Pons (tissue), 1 donor: ENCODE measurements at regions not wholly inside any gene's neighbourhood (a gene's known extent, or its start where the extent isn't known, plus 50 kb on each side); places are given as distances from the start of the nearest gene placed in this dataset.
"Not testable (repeated sequence)": the region's sequence is repeated elsewhere in the genome, so short reads cannot be mapped to it uniquely, and the experiment has no call there.

ENCODE experiments used
- DNase-seq: peaks from one replicate; pipeline ENCODE4 v3.0.0-alpha.2; 2016; ENCODE audit warnings: low spot score

DNA sequence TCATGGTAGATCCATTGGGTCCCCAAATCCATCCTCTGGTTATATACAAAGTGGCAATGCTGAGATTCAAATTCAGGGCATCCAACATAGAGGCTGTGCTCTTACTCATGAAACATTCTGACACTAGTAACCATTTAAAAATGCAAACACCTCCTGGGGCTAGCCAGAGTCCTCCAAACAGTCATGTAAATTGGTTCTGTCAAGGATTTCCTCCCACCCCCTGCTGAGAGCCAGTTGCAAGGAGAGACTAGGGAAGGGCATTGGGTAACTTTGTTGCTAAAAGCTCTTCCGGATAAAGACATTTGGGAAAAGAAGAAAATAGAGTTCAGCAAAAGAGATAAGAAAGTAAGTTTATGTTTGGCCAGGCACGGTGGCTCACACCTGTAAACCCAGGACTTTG lies 58.3 kb downstream of the ART5 start:
- not testable (repeated sequence) for DNase-seq

GRCh38 chr11:3581389-3581725 lies 60.4 kb downstream of the ART5 start:
- DNase-seq = not testable (repeated sequence)

DNA sequence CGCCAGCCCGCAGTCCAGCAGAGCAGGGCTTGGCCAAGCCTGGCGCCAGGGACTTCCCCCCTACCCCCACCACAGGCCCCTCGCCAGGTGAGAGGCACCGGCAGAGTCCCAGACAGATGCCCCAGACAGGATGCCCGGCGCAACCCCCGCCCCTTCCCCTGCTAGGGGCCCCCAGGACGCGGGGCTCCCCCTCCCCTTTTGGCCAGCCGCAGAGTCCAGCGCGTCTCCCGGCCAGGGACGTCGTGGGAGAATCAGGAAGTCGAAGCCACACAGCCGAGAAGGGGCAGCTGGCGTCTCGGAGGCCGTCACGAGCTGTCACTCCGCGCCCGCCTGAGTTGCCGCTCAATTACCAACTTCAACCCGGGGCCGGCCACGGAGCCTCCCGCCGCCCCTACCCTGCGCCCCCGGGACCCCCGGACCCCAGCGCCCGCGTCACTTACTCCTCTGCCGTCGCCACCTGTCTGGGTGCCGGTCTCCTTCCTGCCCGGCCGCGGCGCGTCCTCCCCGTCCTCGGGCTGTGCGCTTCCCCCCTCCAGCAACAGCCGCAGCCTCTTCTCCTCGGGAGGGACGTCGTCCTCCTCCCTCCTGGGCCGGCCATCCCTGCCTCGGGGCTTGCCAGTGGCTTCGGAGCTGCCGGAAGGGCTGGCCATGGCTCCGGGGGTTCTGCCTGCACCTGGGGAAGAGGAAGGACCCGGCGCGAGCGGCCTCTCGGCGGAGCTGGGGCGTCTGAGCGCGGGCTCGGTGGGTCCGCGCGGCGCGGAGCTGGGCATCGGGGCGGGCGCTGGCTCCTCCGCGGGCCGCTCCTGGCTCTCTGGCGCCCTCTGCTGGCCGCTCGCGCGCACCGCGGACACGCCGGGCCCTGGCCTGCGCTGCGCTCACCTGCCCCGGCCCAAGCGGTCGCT lies 61.1 kb downstream of the ART5 start:
- not testable (repeated sequence) for DNase-seq

DNA sequence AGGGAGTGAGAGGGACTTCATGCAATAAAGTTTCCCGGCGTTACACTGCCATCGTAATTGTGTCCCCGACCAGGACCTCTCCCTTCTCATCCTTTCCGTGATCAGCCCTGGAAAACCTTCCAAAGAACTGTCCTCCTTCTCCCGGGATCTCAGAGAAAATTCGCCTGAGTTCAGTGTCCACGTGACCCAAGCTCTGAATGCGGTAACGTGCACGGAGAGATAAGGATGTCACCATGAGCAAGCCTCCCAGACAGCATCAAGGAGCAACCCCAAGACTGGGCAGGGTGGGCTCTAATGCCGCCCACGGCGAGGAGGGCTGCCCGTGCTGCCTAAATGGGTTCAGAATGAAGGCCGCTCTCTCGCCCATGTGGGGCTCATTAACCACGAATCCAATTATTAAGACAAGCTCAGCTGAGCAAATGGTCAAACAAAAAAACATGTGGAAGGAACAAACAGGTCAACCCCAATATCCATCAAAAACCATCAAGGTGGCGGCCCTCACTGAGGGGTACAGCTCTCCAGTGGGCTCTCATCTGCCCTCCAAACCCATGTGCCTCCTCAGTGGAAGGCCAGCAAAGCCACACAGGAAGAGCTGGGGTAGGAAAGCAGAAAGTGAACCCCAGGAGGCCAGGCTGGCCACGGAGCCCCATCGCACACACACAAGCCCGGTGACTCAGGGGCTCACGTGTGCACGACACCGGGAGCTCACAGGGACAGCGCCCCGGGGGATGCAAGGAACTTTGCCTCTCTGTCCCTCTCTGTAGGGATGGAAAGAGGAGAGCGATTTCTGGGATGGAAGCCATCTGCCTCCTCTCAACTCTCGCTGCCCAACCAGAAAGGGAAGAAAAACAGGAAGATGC lies 62.0 kb downstream of the ART5 start:
- DNase-seq = not testable (repeated sequence)

DNA sequence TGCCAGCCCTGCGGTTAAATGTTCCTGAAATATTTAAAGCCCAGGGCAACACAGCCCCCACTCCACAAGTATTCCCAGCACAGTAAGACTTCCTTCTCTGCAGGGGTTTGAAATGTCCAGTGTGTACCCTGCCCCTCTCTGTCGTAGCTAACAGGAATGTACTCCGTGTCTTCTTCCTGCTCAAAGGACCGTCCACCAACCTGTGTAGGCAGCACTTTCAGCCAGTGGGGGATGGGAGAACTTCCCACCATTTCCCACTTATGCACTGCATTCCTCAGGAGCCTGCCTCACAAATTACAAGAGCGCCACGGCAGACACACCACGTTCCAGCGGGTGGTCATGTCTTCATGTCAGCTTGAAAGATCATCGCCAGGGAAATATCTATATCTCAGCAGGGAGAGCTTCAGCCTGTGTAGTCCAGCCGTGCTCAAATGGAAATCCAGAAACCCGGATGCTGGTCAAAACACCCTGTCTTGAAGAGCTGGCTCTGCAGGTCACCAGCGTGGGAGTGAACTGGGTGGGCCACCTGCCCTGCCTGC lies 65.7 kb downstream of the ART5 start:
- not testable (repeated sequence) for DNase-seq

DNA sequence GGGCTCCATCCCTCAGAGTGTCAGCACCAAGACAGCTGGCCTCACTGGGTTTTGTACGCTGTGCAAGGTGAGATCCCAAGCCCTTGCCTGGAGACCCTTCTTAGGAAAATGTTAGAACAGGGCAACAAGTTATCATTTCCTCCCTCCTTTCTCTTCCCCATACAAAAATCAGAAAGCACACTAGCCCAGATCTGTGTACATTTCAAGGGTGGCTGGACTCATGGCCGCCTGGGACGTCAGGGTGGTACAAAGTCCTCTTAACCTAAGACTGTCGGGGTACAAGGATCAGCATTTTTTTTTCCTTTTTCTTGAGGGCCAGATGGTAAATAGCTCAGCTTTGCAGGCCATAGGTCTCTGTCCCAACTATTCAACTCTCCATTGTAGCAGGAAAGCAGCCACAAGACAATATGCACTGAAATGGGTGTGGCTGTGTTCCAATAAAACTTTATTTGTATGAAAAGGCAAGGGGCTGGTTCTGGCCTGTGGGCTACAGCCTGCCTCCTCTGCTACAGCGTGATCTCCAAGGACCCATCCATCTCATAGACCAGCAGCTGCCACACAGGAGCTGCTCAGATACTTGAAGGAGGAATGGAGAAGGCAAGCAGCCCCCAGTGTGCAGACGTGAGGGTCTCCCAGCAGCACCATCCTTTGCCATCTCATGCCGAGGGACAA lies 68.7 kb downstream of the ART5 start:
- not testable (repeated sequence) for DNase-seq

- DNase-seq = not testable (repeated sequence)
Measured at GRCh38 chr11:3571752-3572151, 70.0 kb downstream of the ART5 start.

DNA sequence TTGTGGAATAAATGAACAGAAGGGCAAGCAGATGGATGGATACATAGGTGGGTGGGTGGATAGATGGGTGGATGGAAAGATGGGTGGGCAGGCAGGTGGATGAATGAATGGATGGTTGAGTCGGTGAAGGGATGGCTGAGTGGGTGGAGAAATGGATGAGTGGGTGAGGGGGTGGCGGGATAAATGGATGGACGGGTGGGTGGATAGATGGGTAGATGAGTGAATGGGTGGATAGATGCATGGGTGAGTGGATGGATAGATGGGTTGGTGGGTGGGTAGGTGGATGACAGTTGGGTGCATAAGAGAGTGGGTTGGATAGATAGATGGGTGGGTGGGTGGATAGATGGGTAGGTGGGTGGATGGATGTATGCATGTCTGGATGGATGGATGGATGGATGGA lies 76.0 kb downstream of the ART5 start:
- DNase-seq = not testable (repeated sequence)

- not testable (repeated sequence) for DNase-seq
Measured at GRCh38 chr11:3564383-3564782, 77.4 kb downstream of the ART5 start.

GRCh38 chr11:3554621-3555020 lies 87.2 kb downstream of the ART5 start:
- not testable (repeated sequence) for DNase-seq

GRCh38 chr11:3544990-3545389 lies 96.8 kb downstream of the ART5 start:
- not testable (repeated sequence) for DNase-seq

DNA sequence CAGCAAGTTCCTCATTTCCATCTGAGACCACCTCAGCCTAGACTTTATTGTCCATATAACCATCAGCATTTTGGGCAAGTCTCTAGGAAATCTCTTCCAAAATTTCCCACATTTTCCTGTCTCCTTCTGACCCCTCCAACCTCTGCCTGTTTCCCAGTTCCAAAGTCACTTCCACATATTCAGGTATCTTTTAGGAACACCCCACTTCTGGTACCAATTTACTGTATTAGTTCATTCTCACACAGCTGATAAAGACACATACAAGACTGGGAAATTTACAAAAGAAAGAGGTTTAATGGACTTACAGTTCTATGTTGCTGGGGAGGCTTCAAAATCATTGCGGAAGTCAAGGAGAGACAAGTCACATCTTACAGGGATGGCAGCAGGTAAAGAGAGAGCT lies 103.6 kb downstream of the ART5 start:
- DNase-seq = not testable (repeated sequence)

GRCh38 chr11:3537254-3537653 lies 104.5 kb downstream of the ART5 start:
- DNase-seq = not testable (repeated sequence)

DNA sequence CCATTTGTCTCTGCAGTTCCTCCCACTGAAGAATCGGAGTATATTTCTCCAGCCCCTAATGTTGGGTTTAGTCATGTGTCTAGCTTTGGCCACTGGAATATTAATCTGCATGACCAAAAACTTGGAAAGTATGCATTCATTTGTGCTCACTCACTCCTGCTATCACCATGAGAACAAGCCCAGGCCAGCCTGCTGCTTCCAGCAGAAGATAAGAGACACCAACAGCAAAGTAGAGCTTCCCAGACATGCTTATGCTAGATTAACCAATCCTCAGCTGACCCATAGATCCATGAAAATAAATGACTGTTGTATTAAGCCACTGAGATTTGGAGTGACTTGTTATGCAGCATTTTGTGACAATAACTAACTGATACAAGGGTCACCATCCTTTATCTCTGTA lies 108.8 kb downstream of the ART5 start:
- DNase-seq = not testable (repeated sequence)

- not testable (repeated sequence) for DNase-seq
Measured at GRCh38 chr11:3531280-3531679, 110.5 kb downstream of the ART5 start.

GRCh38 chr11:3523567-3523966 lies 118.2 kb downstream of the ART5 start:
- DNase-seq = not testable (repeated sequence)

DNA sequence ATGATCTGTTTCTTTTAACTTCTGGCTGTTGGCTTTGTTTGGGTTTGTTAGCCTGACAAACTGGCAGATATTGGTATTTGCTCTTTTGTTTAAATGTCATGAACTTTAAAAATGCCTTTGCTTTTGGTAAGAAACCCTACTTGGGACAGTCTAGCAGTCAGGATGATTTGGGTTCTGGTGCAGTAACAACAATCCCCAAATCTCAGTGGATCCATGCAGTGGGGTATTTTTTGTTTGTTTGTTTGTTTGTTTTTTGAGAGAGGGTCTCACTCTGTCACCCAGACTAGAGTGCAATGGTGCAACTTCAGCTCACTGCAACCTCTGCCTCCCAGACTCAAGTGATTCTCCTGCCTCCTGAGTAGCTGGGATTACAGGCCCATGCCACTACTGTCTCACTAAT lies 120.9 kb downstream of the ART5 start:
- not testable (repeated sequence) for DNase-seq

DNA sequence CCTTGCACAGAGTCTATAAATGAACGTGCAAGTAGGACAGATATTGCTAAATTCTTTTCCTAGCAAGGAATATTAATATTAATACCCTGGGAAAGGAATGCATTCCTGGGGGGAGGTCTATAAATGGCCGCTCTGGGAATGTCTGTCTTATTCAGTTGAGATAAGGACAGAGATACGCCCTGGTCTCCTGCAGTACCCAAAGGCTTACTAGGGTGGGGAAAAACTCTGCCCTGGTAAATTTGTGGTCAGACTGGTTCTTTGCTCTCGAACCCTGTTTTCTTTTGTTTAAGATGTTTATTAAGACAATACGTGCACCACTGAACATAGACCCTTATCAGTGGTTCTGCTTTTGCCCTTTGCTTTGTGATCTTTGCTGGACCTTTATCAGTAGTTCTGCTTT lies 122.0 kb downstream of the ART5 start:
- DNase-seq = not testable (repeated sequence)

GRCh38 chr11:3516934-3517567 lies 124.7 kb downstream of the ART5 start:
- not testable (repeated sequence) for DNase-seq

- DNase-seq = not testable (repeated sequence)
Measured at GRCh38 chr11:3516345-3516933, 125.4 kb downstream of the ART5 start.
